K562 (cell line): ENCODE measurements at regions not wholly inside any gene's neighbourhood (a gene's known extent, or its start where the extent isn't known, plus 50 kb on each side); places are given as distances from the start of the nearest gene placed in this dataset.

Experiments
- ATAC-seq: fragments of 200-7000 bp; cut with Tn5 transposase; 3 replicates; pipeline ENCODE4 v1.9.1; 2020; ENCODE audit warnings: moderate library complexity
- BruUV-seq: library from RNA; stranded (reverse); fragments of 400-500 nt; replicated peaks from 2 replicates; lab custom pipeline; 2021; lab: Mats Ljungman, UMichigan
- CTCF ChIA-PET: fragments of 300-600 bp; formaldehyde crosslinking; extraction: SDS; loops from one replicate; lab custom pipeline; 2021; ENCODE audit warnings: low intra/inter-chr PET ratio; lab: Yijun Ruan, JAX
- POLR2A ChIA-PET: fragments of 300-600, 350-650 bp; sonication (Branson Sonifier 250); formaldehyde crosslinking; extraction: SDS; loops from one replicate; lab custom pipeline; 2021; ENCODE audit warnings: antibody characterized with exemption, inconsistent platforms; lab: Yijun Ruan, JAX
- DNase-seq, 4 experiments: peaks; one replicate each; pipeline versions ENCODE4 v3.0.0 to v3.0.0-alpha.2; 2011 to 2018; ENCODE audit warnings: low spot score in 3 of 4, mixed read lengths in 3 of 4; ENCODE audit errors: extremely low read depth in 1 of 4
- FAIRE-seq: peaks from 2 replicates; lab custom pipeline; 2011; peaks lifted over from hg19 to GRCh38; lab: Jason Lieb, UNC
- H2AFZ ChIP-seq: 2 replicates; pipeline ENCODE4 v1.6.0; 2011; ENCODE audit warnings: low read depth, low read length, control low read depth, inconsistent platforms
- H3K27ac ChIP-seq: fragments of 200-600 bp; 3 replicates; pipeline ENCODE4 v1.8.0; 2011; ENCODE audit warnings: low read depth, mild to moderate bottlenecking, control low read depth, inconsistent platforms, low read length, moderate library complexity, mixed read lengths; ENCODE audit errors: extremely low read depth
- H3K27me3 ChIP-seq, 2 experiments: fragments of 300-600 bp in 1 of 2; 2 replicates in 1 of 2; 3 replicates in 1 of 2; pipeline versions ENCODE4 v1.6.0 to v1.8.0; 2011; ENCODE audit warnings: inconsistent platforms in 2 of 2, low read length in 2 of 2, mild to moderate bottlenecking in 1 of 2, mixed read lengths in 1 of 2, moderate library complexity in 1 of 2; ENCODE audit not compliant: control insufficient read depth in 2 of 2, insufficient read depth in 2 of 2
- H3K36me3 ChIP-seq: fragments of 300-600 bp; 3 replicates; pipeline ENCODE4 v1.8.0; 2011; ENCODE audit warnings: mild to moderate bottlenecking, low read length, inconsistent platforms; ENCODE audit not compliant: control insufficient read depth, insufficient read depth
- H3K4me1 ChIP-seq, 2 experiments: fragments of 200-600 bp in 1 of 2; replicated peaks in 1 of 2; 2 replicates in 1 of 2; 3 replicates in 1 of 2; pipeline versions ENCODE4 v1.5.1 to v1.8.0; 2011; ENCODE audit warnings: inconsistent platforms in 2 of 2, low read length in 2 of 2, mild to moderate bottlenecking in 1 of 2, mixed read lengths in 1 of 2, moderate library complexity in 1 of 2; ENCODE audit not compliant: control insufficient read depth in 2 of 2, insufficient read depth in 2 of 2
- H3K4me2 ChIP-seq: 2 replicates; pipeline ENCODE4 v1.6.1; 2011; ENCODE audit warnings: low read length, control low read depth, inconsistent platforms, mixed read lengths; ENCODE audit not compliant: insufficient read depth
- H3K4me3 ChIP-seq: fragments of 200-600 bp; sonication (generic), shearing (Covaris generic); 2 replicates; pipeline ENCODE4 v1.5.1; 2016; ENCODE audit warnings: control low read depth, inconsistent platforms
- H3K79me2 ChIP-seq: fragments of 200-600 bp; 3 replicates; pipeline ENCODE4 v1.8.0; 2011; ENCODE audit warnings: low read length, inconsistent platforms; ENCODE audit not compliant: control insufficient read depth, insufficient read depth
- H3K9ac ChIP-seq, 2 experiments: 2 replicates each; pipeline versions ENCODE4 v1.6.0 to v1.6.1; 2011; ENCODE audit warnings: low read depth in 2 of 2, low read length in 2 of 2, control low read depth in 1 of 2, inconsistent platforms in 1 of 2, mild to moderate bottlenecking in 1 of 2, mixed read lengths in 1 of 2; ENCODE audit not compliant: insufficient read depth in 1 of 2
- H3K9me1 ChIP-seq: one replicate; pipeline ENCODE4 v1.6.0; 2011; ENCODE audit warnings: inconsistent platforms, mild to moderate bottlenecking, low read length, moderate library complexity; ENCODE audit not compliant: control insufficient read depth, insufficient read depth
- H3K9me3 ChIP-seq: replicated peaks from 2 replicates; pipeline ENCODE4 v1.5.1; 2011; ENCODE audit warnings: low read depth, low read length, inconsistent platforms; ENCODE audit not compliant: control insufficient read depth, insufficient read depth
- H4K20me1 ChIP-seq: replicated peaks from 2 replicates; pipeline ENCODE4 v1.6.1; 2011; ENCODE audit warnings: low read length, inconsistent platforms, mixed read lengths; ENCODE audit not compliant: control insufficient read depth, insufficient read depth
- HCFC1 ChIP-seq: IDR thresholded peaks from 2 replicates; pipeline ENCODE4 v1.6.1; 2012; ENCODE audit warnings: low read depth, low read length, improper control_type of control experiment
- HNRNPK ChIP-seq: fragments of 200-400 bp; formaldehyde crosslinking; IDR thresholded peaks from one replicate; pipeline ENCODE4 v1.6.1; 2018; ENCODE audit warnings: mild to moderate bottlenecking, low read depth, low read length; ENCODE audit not compliant: poor library complexity, severe bottlenecking
- PHF8 ChIP-seq: fragments of 200-600 bp; sonication (generic); IDR thresholded peaks from 2 replicates; pipeline ENCODE4 v1.6.1; 2012; ENCODE audit warnings: mixed run types, mild to moderate bottlenecking, inconsistent platforms, low read length, moderate library complexity, borderline replicate concordance
- SMARCA5 ChIP-seq: fragments of 450-650 bp; IDR thresholded peaks from 2 replicates; pipeline ENCODE4 v1.6.1; 2016
- ZBTB17 ChIP-seq: fragments of 450-650 bp; formaldehyde crosslinking; IDR thresholded peaks from 2 replicates; pipeline ENCODE4 v1.4.0; 2020; ENCODE audit warnings: mild to moderate bottlenecking
- ZNF655 ChIP-seq: fragments of 250-450 bp; sonication (Bioruptor Pico); IDR thresholded peaks from 2 replicates; pipeline ENCODE4 v1.5.0; 2021
- WGBS: fragments of 100-300 bp; shearing (Covaris generic); methylation state at CpG from one replicate; pipeline ENCODE4 v1.1.6; 2016; ENCODE audit warnings: low coverage, mixed read lengths; ENCODE audit not compliant: insufficient coverage; ENCODE audit errors: missing lambda C conversion rate; 5-methylcytosine and 5-hydroxymethylcytosine counted together
- in situ Hi-C: fragments of 300-500 bp; cut with MboI; formaldehyde crosslinking; loops from 4 replicates; pipeline ENCODE4 v1.15.0; 2018; ENCODE audit warnings: inconsistent platforms, mixed read lengths
- intact Hi-C: fragments of 100-400 bp; cut with micrococcal nuclease; formaldehyde crosslinking; loops from 2 replicates; pipeline ENCODE4 v1.14.2; 2022

- intact Hi-C loops (no loop called here), in situ Hi-C loops (loop anchor here (10.0 kb wide), 1 partner anchor 1335 kb away; no protein-coding TSS in a partner anchor)
- CTCF ChIA-PET, result no interaction called here
- no peak overlapping the region for H3K4me3 ChIP-seq
- no peaks in the 10 kb centered on the region for H3K27me3 ChIP-seq
- no peak overlapping the region for H3K4me2 ChIP-seq
- no peak overlapping the region for H2AFZ ChIP-seq
- H3K4me1 ChIP-seq, result no peaks in the 10 kb centered on the region
- H3K9me3 ChIP-seq, result no peaks in the 10 kb centered on the region
- FAIRE-seq (no peak), ATAC-seq (no peak), DNase-seq (no peak)
- POLR2A ChIA-PET, result no interaction called here
- WGBS, result 0% methylated on average over 1 of the region's 1 CpG
- H4K20me1 ChIP-seq, result no peaks in the 10 kb centered on the region
- H3K36me3 ChIP-seq, result no peaks in the 10 kb centered on the region
- BruUV-seq, result no TSS peak
- no peak overlapping the region for H3K9ac ChIP-seq
- no peaks in the 10 kb centered on the region for H3K79me2 ChIP-seq
- H3K9me1 ChIP-seq, result no peaks in the 10 kb centered on the region
- H3K27ac ChIP-seq, result no peak overlapping the region
- TF ChIP-seq SMARCA5, result no peak
- TF ChIP-seq HCFC1, result no peak
- TF ChIP-seq PHF8, result no peak
- TF ChIP-seq HNRNPK, result no peak
- TF ChIP-seq ZNF655 (CRISPR knock-in tag), result no peak
- peak; percentile 88 for TF ChIP-seq ZBTB17
Observed at GRCh38 chr11:95429376-95429907, 198.4 kb upstream of the SESN3 start.
